ENCODE measurements at regions not wholly inside any gene's neighbourhood (a gene's known extent, or its start where the extent isn't known, plus 50 kb on each side); places are given as distances from the start of the nearest gene placed in this dataset.

- Histone ChIP-seq H3K79me2 (ENCODE audit: insufficient read depth, low read length) (no peaks in the 10 kb centered on the region), H3K27ac (ENCODE audit: low read depth, low read length) (no peak overlapping the region), H3K4me2 (ENCODE audit: low read length) (no peak overlapping the region), H3K4me3 (replicated peaks in 1 of 2; ENCODE audit: low read depth in 1 of 2, low read length in 2 of 2) (no peak overlapping the region), H3K9me3 (ENCODE audit: control insufficient read depth in 1 of 2, insufficient read depth in 1 of 2, low read depth in 1 of 2, low read length in 2 of 2) (no peaks in the 10 kb centered on the region), H3K9ac (ENCODE audit: low read length) (no peak overlapping the region), H4K20me1 (ENCODE audit: insufficient read depth) (no peaks in the 10 kb centered on the region; the same call in 1 of the 2 replicates), H3K9me2 (ENCODE audit: insufficient read depth) (no peaks in the 10 kb centered on the region), H3K27me3 (ENCODE audit: insufficient read depth, low read length) (no peaks in the 10 kb centered on the region), H3K36me3 (ENCODE audit: control insufficient read depth in 1 of 2, insufficient read depth in 2 of 2, low read length in 2 of 2) (no peaks in the 10 kb centered on the region), H2AFZ (ENCODE audit: low read depth, low read length, poor library complexity, severe bottlenecking) (no peak overlapping the region), H3K4me1 (ENCODE audit: control insufficient read depth in 1 of 2, insufficient read depth in 2 of 2, low read length in 2 of 2) (no peaks in the 10 kb centered on the region)
- no peak for ATAC-seq
- TF ChIP-seq ZBTB33 (IDR thresholded peaks at IDR 0.05; ENCODE audit: extremely low read depth, insufficient replicate concordance, low read length) (no peak), CBX3 (IDR thresholded peaks at IDR 0.05; ENCODE audit: low read depth) (no peak), CTCF (IDR thresholded peaks at IDR 0.05 in 2 of 3, conservative IDR thresholded peaks at IDR 0.05 in 1 of 3; ENCODE audit: borderline replicate concordance in 1 of 3, insufficient read depth in 1 of 3, low read depth in 2 of 3, low read length in 2 of 3) (no peak), POLR2AphosphoS5 (IDR thresholded peaks at IDR 0.05; ENCODE audit: low read depth, low read length) (no peak), REST (IDR thresholded peaks at IDR 0.05; ENCODE audit: low read depth) (no peak), ZNF274 (IDR thresholded peaks at IDR 0.05; ENCODE audit: low read depth, low read length) (no peak), FOSL1 (IDR thresholded peaks at IDR 0.05; ENCODE audit: low read depth) (no peak), EZH2 (IDR thresholded peaks at IDR 0.05) (no peak), CEBPB (IDR thresholded peaks at IDR 0.05; ENCODE audit: low read depth) (no peak), JUND (IDR thresholded peaks at IDR 0.05) (no peak), SRF (IDR thresholded peaks at IDR 0.05; ENCODE audit: low read depth) (no peak), EZH2phosphoT487 (IDR thresholded peaks at IDR 0.05; ENCODE audit: borderline replicate concordance) (no peak), SP1 (IDR thresholded peaks at IDR 0.05; ENCODE audit: low read depth) (no peak), ATF3 (IDR thresholded peaks at IDR 0.05) (no peak), RAD21 (IDR thresholded peaks at IDR 0.05; ENCODE audit: low read depth) (no peak)
- ChIA-PET CTCF (no interaction called here), POLR2A (no interaction called here), RAD21 (ENCODE audit: low non-redundant PET in 1 of 2, low total read pairs in 2 of 2, uncharacterized antibody in 2 of 2, unreplicated experiment in 2 of 2) (no interaction called here)
- BruUV-seq (replicated peaks) = no TSS peak
- intact Hi-C loops (cut with micrococcal nuclease) = no loop called here
- DNase-seq (ENCODE audit: low read depth, low spot score) = no peak
These were observed 247.6 kb upstream of the MIR17HG start for GRCh38 chr13:91099877-91100276.

Measured in HCT116 (cell line).